NCI-H446 treated with DMSO at 0.1 percent for 48 hours (cell line): ENCODE measurements at regions not wholly inside any gene's neighbourhood (a gene's known extent, or its start where the extent isn't known, plus 50 kb on each side); places are given as distances from the start of the nearest gene placed in this dataset.

ENCODE experiments used
- DNase-seq: peaks from one replicate; lab custom pipeline; 2025; lab: John Stamatoyannopoulos, UW

DNA sequence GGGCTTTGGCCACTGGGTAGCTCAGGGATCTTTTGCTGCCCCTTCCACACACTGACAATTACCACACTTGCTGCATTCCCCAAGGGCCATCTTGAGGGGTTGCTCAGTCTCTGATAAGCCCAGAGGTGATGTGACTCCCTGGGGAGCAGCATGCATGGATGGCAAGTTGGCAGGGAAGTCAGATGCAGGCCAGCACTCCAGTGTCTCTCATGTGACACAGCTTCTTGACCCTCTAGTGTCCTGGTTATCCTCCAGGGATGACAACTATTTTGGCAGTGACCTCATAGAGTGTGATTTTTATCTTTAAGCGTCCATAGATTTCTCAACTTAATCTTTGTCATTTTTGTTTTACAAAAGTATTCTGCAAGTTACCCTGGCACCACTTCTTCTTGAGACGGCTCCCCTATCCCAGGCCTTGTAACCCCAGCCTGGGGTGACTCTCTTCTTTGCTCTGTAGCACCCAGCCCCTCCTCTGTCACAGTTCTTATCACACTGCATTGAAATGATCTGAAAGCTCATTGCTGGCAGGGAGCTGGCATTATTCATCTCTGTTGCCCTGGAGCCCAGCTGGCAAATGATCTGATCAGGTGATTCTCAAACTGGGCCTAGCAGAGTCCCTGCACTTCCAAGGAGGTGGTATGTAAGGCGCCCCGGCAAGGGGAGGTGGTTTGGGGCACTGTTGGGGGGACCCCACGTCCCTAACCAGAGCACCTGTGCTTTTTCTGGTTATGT, 72.6 kb downstream of the TENT5C start:
- DNase-seq: no peak

DNA sequence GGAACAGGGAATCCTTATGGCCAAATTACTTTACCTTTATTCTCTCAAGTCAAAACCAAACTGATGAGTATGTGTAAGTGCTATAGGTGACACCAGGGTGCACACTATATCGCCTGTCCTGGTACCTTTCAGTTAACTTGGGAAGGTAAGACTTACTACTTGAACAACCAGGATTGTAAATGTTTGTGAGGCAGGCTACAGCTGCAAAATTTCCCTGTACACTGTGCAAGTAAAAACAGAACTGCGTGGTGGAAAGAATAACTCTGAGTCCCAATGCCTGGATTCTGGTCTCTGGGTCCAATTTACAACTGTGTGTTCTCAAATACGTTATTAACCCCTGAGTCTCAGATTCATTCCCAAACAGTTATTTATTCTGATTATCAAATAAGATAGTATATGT, 73.5 kb downstream of the TENT5C start:
- DNase-seq: no peak

DNA sequence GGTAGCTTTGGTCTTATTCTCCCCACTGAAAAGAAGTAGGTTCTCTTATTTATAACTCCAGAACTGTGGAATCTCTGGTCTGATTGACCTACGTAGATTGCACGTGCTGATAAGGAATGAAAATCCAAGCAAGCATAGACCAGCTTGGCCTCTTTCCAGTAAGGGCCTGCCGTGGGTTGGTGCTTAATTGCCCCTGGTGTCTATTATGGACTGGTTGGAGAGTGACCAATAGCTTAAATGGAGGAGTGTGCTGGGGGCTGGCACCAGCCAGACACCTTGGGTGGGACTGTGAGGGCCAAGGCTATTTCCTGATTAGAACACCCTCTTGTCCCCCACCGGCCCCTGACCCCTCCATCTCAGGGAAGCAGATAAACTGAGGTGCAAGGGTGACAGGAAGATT, 74.0 kb downstream of the TENT5C start:
- no peak for DNase-seq

DNA sequence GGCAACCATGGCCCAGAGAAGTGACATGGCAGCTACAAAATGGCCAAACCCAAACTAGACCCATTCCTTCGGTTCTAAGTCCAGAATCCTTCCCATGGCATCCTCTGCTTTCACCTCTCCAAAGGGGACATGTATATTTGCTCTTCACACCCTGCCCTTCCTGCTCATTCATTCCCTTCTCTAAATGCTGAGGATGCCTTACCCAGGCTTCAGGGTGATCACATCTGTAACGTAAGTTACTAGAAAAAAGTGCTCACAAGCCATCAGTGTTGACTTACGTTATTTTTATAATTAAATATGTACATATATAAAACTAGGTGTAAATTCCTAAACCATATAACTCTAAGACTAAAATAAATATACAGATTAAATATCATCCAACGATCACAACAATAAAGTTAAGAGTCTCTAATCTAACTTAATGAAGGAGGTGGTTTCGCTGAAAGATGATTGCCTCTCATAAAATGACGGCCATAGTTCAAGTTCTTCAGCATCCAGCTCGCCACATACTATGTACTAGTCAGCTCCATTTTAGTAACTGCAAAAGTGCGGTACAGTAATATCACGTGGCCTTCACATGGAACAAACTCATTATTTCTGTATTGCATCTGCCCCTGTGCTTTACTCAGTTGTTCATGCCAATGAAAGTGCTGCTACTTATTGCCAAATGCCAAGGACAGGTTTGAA, 74.6 kb downstream of the TENT5C start:
- no peak for DNase-seq

DNA sequence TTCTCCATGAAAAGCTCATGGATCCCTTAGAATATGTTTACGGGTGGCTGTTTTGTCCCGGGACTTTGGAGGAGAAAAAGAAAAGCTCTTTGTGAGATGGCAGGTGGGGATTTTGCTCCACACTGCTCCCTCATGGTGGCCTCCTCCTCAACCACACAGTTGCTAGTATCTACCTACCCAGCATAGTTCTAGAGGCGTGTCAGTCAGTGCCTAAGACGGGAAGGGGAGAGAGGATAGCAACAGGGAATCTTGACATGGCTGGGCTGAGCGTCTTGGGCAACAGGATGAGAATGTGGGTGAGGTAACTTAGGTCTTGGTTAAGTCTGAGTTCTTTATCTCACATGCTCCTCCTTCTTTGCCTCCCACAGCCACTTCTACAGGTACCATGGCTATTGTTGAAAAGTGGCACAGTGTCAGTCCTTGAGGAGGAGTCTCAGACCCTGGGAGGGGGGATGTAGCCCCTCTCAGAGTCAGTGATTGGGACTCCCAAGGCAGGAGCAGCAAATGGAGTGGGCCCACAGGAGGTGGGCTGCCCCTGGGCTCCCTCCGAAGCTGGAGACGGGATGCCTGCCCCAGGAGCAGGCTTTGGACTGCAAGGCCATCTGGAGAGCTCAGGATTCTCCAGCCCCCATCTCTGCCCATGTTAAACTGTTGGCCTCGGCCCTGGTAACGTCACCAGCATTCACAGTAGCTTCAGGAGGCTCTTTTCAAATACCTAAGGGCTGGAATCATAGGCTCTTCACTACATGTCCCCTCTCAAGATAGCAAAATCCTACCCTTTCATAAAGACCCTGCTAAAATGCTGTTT, 75.4 kb downstream of the TENT5C start:
- DNase-seq: no peak

DNA sequence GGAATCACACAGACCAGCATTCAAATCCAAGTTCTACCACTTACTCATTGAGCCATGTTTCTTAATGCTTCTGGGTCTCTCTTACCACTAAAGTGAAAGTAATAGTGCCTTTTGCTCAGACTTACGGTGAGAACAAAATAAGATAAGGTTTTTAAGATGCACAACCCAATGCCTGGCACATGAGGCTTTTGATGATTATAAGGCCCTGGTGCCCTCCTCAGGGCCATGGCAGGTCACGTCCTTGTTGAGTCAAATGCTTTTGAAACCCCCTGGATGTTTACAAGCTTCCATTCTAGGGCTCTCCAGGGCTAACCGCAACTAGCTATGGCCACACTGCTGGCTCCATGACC, 76.0 kb downstream of the TENT5C start:
- no peak for DNase-seq

DNA sequence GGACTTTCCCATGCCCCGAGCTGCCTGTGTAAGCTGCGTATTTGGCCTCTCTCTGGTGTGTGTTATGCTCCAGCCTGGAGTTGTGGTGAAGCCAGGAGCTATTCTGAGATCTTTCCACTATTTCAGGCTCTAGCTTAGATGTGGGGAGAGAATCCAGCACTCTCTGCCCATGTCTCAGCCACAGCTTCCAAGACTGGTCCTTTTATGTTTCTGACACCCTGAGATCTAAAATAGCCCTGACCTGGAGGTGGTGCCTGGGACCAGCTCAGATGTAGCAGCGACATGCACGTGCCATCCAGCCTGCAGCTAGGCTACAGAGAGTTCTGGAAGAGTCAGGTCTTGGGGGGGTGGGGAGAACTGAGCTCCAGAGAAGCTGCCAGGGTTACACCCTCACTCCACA, 76.5 kb downstream of the TENT5C start:
- no peak for DNase-seq

DNA sequence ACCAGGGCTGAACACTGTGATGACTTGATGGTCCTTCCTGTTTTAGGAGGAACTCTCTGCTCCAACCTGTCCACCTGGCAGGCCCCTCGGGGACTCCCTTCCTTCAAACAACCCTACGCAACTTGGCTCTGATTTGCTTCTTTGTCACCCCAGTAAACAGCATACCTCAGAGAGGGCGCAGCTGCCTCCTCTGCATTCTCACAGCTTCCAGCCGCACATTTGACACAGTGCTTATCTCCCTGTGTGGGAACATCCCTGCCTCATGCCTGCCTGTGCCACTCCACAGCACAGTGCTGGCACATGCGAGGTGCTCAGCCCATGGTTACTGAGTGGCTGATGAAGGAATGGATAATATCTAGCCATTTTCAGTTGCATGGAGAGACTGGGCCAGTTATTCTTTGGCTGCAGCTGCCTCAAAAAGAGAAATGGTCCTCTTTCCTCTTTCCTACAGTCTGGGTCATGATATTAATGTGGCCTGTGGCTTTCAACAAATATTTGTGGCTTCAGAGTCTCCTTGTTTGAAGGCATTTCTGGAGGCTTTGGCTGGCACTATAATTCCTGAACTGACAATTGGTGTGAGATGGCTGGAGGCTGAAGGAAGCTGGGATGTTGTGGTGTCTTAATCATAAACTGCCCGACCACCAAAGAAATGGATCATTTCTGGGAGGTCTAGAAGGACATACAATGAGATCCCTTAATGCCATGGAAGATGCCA, 77.9 kb downstream of the TENT5C start:
- no peak for DNase-seq

DNA sequence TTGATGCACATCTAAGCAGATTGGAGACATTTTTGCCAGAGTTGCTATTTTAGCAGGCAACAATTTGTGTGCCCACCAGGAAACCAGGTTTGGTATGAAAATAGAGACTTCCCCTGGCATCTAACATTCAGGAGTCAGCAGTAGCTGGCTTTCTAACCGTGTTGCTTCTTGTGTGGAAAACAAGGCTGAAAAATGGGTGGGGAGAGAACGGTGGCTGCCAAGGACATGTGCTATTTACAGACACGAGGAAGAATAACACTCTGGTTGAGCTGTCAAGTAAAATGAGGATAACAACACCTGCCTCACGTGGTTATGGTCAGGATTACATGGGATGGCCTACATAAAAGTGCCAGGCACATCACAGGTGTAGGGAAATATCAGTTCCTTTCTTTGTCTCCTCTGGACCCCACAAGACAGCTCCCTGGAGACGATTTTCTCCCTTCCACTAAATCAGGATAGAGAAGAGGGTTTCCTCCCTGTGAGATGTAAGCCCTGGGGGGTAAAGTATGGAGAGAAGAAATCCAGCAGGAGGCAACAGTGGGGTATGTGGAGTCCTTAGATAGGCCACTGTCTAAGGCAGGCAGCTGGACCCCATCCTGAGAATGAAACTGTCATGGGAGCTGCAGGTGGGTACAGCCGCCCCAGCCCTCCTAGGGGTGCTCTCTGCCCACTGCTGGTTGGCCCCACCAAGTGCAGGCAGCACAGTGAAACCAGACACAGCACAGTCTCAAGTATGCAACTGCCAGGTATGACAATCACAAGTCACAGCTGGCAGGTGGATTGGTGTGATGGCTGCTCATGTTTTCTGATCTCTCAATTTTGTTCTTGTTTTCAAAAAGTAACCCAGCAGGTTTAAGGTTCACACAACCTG, 80.3 kb downstream of the TENT5C start:
- no peak for DNase-seq

DNA sequence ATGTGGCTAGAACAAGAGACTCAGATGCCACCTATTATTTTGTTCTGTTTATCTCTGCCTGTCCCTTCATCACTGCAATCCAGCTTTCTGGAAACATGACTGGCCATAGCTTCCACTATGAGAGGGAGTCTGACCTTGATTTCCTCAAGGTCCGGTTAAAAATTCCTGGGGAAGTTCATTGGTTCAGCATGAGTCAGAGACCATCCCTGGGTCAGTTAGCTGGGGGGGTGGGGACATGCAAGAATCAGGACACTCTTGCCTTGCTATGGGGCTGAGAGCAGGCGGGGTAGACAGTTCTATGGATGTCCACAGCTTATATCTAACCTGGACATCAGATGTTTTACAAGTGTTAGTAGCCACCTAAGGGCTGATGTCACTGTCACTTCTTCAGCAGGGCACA, 81.1 kb downstream of the TENT5C start:
- no peak for DNase-seq

DNA sequence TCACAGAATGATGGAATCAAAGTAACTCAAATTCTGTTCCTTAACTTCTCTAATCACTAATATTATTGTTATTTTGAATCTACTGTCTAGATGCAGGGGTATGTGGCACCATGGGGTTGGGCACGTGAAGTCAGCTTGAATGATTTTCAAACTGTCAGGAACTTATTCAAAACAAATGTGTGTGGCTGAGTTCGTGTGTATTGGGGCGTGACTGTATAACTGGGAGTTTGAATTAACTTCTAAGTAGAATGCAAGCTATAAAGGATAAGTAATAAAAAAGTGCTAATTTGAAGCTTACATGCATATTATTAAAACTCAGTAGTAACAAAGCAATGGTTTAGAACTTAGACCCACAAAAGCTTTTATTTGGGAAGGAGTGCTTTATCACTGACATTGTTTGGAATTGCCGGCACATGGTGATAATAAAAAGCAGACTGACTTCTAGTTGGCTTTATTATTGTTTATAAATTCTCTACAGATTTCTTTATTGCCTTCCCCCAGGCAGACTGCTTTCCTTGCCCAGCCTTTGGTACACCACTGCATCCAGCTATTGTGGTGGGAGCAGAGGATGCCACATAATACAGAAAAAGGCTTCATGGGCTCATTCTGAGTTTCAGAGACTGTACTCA, 84.3 kb downstream of the TENT5C start:
- no peak for DNase-seq

DNA sequence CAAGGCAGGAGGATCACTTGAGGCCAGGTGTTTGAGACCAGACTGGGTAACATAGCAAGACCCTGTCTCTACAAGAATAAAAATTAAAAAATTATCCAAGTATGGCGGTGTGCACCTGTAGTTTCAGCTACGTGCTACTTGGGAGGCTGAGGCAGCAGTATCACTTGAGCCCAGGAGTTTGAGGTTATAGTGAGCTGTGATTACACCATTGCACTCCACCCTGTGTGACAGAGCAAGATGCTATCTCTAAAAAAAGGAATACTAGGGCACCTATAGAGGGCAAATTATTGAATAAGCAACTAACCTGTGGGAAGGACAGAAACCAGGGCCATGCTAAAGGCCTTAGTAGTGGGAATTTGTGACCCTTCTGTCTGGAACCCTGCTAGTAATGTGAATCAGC, 86.1 kb downstream of the TENT5C start:
- no peak for DNase-seq

DNA sequence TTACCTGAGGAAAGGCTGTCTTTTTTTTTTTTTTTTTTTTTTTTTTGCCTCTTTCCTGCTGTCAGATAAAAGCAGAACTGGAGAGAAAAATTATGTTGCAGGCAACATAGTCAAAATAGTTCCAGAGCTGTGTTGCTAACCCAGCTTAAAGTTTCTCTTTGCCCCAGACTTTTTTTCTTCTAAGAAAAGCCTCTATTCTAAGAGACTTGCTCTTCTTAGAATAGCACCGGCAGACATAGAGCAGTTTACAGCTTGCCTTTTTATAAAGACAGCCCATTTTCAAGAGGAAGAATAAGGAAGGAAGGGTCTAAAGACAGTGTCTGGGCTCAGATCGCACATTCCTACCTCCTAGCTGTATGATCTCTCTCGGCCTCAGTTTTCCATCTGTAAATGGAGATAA, 88.7 kb downstream of the TENT5C start:
- DNase-seq: no peak

DNA sequence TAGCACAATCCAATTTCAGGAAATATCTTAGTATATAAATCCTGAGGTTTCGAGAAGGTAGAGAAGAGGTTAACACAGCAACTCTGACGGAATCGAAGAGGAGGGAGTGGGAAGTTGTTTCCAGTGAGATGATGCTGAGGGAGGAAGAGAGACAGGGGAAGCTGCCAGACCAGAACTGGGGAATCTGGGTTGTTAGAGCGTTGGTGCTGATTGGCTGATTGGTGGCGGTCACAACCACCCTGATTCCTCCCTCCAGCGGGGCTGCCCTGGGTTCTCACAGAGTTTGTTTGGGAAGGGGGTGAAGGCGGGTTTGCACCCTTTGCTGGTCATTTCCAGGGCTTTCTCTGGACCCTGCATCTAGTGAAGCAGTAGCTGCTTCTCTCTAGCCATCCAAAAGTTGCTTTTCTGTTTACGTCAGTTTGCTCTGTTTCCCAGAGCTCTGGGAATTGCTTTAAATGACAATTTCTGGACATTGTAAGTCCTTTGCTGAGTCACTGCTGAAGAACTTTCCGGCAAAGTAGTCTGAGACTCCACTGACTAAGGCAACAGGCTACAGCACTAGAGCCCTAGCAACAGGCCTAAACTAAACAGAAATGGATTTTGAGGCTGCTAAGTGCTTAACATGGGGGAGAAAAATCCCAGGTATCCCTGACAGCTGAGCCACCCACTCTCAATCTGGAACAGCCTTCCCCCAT, 90.1 kb downstream of the TENT5C start:
- no peak for DNase-seq

DNA sequence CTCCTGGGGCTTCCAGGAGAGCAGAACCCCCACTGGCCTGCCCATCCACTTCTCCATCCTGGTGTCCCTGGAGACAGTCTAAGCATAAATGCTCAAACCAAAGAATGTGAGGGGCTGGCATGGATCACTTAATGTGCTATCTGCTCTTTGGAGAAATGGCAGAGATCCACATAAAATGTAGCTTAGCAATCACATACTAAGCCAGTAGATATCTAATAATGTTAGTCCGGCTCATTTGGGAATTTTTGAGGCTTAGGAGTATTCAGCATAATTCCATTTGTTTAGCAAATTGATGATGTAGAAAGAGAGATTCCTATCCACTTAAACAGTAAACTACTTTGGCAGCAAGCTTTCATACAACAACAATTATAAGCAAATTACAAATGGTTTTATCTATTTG, 90.7 kb downstream of the TENT5C start:
- no peak for DNase-seq

DNA sequence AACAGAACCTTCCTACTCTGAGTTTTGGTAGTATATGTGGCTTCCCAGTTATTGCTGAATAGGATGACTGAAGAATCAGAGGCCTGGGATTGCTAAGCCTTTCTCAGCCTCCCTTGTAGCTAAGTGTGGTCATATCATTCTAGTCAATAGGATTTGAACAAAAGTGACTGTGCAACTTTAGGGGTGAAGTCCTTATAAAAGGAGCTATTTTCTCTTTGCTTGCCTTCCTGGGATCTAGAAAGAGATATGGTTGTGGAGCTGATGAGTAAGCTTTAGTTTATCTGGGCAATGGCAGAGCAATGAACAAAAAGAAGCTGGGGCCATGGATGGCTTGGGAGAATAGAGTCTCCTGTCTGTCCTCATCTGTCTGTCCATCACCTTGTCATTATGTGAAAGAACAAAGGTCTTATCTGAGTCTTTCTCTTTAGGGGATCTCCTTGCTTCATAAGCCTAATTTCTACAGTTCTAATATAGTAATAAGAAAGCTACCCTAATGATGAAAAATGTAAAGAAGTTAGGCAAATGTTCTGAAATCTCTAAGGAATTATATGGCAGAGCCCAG, 91.5 kb downstream of the TENT5C start:
- no peak for DNase-seq

DNA sequence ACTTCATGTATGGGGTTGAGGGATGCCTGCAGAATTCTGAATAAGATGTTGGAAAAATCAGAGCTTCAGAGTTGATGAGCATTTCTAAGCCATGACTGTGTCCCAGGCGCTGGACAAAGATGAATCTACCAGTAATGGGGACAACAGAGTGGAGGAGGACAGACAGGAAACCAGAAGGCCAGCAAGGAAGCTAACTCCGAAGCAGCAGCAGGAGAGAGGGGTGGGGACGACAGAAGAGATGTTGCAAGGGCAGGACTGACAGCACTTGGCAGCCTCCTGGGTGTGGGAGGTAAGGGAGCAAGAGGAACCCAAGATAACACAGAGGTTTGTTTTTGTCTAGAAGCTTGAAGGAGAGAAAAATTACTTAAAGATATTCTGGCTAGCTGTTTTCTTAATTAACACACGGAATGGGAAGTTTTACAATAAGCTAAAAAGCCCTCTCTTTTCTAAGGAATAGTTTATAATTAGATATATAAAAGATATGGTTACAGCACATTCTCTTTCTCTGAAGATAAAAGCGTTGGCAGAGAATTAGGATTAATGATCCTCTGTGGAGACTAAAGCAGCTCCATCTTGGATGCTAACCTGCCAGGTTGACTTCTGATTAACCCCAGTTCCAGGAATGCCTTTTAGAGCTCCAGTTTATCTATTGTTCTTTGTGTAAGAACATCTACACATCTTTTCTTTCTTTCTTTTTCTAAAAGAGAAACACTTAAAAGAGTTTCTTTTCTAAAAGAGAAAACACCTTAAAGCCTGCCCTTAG, 92.7 kb downstream of the TENT5C start:
- DNase-seq: no peak

DNA sequence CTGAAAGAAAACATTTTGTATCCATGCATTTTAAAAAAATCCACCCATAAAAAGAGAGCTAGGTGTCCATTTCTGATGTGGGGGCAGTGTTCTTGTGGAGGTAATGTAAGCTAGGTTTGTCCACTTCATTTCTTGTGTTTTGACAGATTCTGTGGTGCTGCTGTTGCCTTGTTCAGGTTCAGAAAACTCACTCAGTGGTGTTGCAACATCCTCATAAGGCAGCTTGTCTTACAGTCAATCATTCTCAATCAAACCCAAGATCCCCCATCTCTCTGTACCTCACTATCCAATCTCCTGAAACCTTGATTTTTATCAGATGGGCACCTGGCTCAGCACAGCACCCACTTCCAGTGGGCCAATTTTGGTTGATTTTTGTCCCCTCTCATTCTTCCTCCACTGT, 94.1 kb downstream of the TENT5C start:
- no peak for DNase-seq

DNA sequence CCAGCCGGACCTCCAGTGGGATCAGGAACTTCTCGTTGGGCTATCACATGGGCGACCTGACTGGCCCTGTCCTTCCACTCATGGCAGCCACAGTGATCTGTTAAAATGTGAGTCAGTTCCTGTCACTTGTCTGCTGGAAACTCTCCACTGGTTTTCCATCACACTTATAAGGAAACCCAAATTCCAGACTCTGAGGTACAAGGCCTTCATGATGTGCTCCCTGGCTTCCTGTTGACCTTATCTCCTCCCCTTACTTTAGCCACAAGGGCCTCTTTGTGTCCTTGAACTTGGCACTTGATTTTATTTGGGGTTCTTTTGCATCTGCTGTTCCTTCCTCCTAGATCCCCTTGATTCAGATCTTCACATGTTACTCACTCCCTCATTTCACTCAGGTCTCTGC, 96.8 kb downstream of the TENT5C start:
- DNase-seq: no peak
